Nephron progenitor cell (in vitro differentiated cells): ENCODE measurements at regions not wholly inside any gene's neighbourhood (a gene's known extent, or its start where the extent isn't known, plus 50 kb on each side); places are given as distances from the start of the nearest gene placed in this dataset.
"Not testable (repeated sequence)": the region's sequence is repeated elsewhere in the genome, so short reads cannot be mapped to it uniquely, and the experiment has no call there.

Experiments used
- DNase-seq: peaks from one replicate; pipeline ENCODE4 v3.0.0; 2021
- H3K27ac Mint-ChIP-seq: 2 replicates; pipeline ENCODE4 v1.8.0; 2021; ENCODE audit warnings: mild to moderate bottlenecking, moderate library complexity, mixed read lengths
- H3K27me3 Mint-ChIP-seq: 2 replicates; pipeline ENCODE4 v1.8.0; 2021; ENCODE audit warnings: mild to moderate bottlenecking, low read depth, mixed read lengths; ENCODE audit not compliant: poor library complexity
- H3K36me3 Mint-ChIP-seq: 2 replicates; pipeline ENCODE4 v1.8.0; 2021; ENCODE audit warnings: low read depth, mixed read lengths
- H3K4me1 Mint-ChIP-seq: 2 replicates; pipeline ENCODE4 v1.8.0; 2021; ENCODE audit warnings: mixed read lengths
- H3K4me3 Mint-ChIP-seq: 2 replicates; pipeline ENCODE4 v1.8.0; 2021; ENCODE audit warnings: mild to moderate bottlenecking, moderate library complexity, mixed read lengths
- H3K9me3 Mint-ChIP-seq: 2 replicates; pipeline ENCODE4 v1.8.0; 2021; ENCODE audit warnings: mild to moderate bottlenecking, moderate library complexity, mixed read lengths

DNA sequence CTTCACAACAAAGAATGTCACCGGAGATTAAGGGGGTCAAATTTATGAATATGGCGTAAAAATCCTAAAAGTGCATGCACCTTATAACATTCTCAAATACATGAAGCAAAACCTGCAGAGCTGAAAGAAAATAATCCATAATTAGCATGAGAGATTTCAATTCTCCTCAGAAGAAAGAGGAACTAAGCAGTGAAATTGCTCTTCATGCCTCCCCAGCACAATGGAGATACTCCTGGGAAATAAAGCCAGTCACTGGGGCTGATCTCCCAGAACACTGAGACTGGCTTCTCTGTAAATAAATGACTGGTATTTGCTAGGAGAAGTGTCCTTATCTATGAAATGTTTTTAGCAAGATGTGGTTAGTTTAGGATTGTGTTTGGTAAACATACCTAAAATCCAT is 68.1 kb downstream of the GOLGA6L6 start:
- not testable (repeated sequence) for H3K36me3 Mint-ChIP-seq

DNA sequence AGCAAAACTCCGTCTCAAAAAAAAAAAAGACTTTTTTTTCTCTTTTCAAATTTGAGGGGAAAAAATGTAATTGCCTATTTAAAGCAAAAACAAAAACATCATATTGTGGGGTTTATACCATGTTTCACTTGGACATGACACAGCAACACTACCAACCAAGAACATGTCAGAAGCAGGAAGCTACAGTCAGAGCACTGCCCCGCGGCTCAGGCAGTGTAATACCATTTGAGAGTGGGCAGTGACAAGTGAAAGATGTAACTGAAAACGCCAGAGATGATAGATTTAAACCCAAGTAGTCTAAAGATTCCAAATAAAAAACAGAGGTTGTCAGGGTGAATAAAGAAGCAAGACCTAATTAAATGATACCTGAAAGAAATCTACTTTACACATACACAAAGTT is 68.6 kb downstream of the GOLGA6L6 start:
- H3K9me3 Mint-ChIP-seq, H3K36me3 Mint-ChIP-seq, H3K4me1 Mint-ChIP-seq, H3K4me3 Mint-ChIP-seq, H3K27ac Mint-ChIP-seq, DNase-seq, H3K27me3 Mint-ChIP-seq: not testable (repeated sequence)

More for the DNA sequence above, 68.1 kb downstream of the GOLGA6L6 start:
- H3K4me3 Mint-ChIP-seq, H3K27me3 Mint-ChIP-seq, H3K27ac Mint-ChIP-seq, H3K9me3 Mint-ChIP-seq, H3K4me1 Mint-ChIP-seq, DNase-seq: not testable (repeated sequence)

DNA sequence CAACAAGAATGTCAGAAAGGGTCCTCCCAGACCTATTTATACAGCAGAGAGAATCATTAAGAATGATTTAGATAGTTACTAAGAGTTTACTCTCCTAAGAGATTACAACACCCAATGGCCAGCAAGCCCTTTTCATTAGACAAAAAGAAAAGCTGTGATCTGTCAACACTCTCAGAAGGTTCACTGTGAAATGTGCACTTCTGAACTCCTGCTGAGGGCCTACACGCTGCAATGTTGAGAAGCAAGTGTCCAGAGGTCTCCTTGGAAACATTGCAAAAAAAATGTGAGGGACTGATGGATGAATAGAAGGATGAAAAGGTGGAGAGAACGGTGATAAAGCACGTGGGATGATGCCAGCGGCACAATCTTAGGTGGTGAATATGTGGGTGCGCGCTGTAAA is 70.8 kb downstream of the GOLGA6L6 start:
- DNase-seq, H3K4me3 Mint-ChIP-seq, H3K27ac Mint-ChIP-seq, H3K9me3 Mint-ChIP-seq, H3K36me3 Mint-ChIP-seq, H3K27me3 Mint-ChIP-seq, H3K4me1 Mint-ChIP-seq: not testable (repeated sequence)

DNA sequence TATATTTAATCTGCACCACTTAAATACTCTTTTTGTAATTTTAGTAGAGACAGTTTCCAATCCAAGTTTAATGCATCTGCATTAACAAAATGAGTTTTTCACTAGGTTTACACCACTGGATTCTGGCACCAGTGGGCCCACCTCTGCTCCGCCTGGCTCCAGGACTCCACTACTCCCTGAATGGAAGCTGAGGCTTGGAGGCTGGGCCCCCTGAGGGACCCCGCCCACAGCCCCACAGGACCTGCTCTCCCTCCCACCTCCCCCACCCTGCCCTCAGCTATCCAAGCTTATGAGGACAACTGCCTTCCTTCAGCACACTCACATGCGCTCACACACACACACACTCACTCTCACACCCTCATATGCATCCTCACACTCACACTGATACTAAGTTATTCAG is 100.5 kb downstream of the GOLGA6L6 start:
- DNase-seq, H3K27me3 Mint-ChIP-seq, H3K4me1 Mint-ChIP-seq, H3K36me3 Mint-ChIP-seq, H3K27ac Mint-ChIP-seq, H3K9me3 Mint-ChIP-seq, H3K4me3 Mint-ChIP-seq: not testable (repeated sequence)

DNA sequence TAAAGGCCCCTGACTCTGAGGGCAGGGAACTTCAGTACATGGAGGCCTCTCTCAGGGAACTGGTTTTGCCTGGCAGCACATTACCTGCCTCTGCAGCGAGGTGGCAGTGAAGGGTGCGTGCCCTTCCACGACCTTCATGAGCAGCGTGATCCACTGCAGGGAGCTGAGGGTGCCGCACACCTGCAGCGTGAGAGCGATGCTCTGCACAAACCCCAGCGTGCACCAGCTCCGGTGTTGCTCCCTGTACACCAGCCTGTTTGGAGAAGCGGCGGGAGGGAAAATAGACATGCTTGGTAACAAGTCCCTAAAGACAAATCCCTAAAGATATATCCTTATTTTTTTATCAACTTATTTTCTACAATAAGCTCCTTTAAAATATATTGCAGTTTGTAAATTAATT is 101.2 kb downstream of the GOLGA6L6 start:
- H3K9me3 Mint-ChIP-seq, H3K27me3 Mint-ChIP-seq, H3K36me3 Mint-ChIP-seq, DNase-seq, H3K27ac Mint-ChIP-seq, H3K4me3 Mint-ChIP-seq, H3K4me1 Mint-ChIP-seq: not testable (repeated sequence)

DNA sequence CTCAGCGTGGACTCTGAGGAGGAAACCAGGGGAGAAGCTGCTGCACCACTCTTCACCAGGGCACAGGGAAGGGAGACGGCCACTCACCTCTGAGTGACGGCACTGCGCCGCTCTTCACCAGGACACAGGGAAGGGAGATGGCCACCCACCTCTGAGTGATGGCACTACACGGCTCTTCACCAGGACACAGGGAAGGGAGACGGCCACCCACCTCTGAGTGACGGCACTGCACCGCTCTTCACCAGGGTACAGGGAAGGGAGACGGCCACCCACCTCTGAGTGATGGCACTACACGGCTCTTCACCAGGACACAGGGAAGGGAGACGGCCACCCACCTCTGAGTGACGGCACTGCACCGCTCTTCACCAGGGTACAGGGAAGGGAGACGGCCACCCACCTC is 102.5 kb downstream of the GOLGA6L6 start:
- H3K27ac Mint-ChIP-seq, H3K4me1 Mint-ChIP-seq, H3K4me3 Mint-ChIP-seq, H3K27me3 Mint-ChIP-seq, DNase-seq, H3K9me3 Mint-ChIP-seq, H3K36me3 Mint-ChIP-seq: not testable (repeated sequence)

DNA sequence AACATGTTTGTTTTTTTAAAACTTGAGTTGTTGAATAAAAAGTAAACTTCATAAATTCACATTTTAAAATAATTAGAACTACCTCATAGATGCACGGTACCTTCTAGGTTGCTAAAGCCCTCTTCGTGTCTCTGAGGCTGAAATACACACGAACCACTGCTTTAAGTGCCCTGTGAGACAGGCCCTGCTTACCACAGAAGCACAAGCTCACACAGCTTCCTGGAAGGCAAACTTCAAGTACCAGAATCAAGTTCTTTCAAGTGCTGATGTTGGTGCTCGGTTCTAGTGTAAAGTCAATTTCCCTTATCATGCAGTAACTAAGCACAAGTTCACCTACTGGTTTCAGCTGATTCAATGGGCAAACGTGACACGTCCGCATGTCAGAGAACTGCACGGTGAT is 103.3 kb downstream of the GOLGA6L6 start:
- not testable (repeated sequence) for H3K4me3 Mint-ChIP-seq, H3K36me3 Mint-ChIP-seq, H3K4me1 Mint-ChIP-seq, H3K27me3 Mint-ChIP-seq, H3K9me3 Mint-ChIP-seq, DNase-seq, H3K27ac Mint-ChIP-seq

DNA sequence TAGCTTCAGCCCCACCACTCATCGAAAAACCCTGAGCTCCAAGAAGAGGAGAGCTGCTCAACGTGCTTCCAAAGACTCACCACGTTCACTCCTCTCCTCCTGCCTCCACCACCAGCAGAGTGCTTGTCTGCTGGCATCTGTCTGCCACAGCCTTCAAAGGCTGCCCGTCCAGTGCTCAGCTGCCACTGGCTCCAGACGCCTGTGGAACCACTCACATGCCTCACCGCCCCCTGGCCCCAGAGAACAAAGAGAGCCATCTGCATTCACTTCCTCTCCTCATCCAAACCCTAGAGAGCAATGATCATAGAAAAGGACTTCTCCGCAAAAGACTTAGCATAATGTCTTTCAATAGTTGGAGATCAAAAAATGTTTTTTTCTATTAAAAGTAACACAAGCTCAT is 108.1 kb downstream of the GOLGA6L6 start:
- not testable (repeated sequence) for H3K9me3 Mint-ChIP-seq, H3K27ac Mint-ChIP-seq, H3K4me1 Mint-ChIP-seq, H3K4me3 Mint-ChIP-seq, DNase-seq, H3K36me3 Mint-ChIP-seq, H3K27me3 Mint-ChIP-seq

DNA sequence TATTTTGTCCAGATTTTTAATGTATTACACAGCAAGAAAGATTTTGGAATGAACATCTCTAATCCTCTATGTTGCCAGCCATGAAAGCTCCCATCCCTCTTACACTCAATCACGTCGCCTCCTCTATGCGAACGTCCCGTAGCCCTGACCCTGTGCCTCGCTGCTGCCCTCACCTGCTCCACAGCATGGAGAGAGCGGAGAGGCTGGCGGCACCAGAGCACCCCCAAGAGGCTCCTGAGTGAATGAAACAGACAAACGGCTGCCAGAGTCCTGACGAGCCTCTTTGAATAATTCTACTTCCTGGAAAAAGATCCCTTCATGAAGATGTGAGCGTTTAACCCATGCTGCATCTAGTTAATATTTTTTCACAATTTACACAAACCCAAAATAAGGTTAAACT is 111.1 kb downstream of the GOLGA6L6 start:
- DNase-seq, H3K36me3 Mint-ChIP-seq, H3K27me3 Mint-ChIP-seq, H3K27ac Mint-ChIP-seq, H3K4me3 Mint-ChIP-seq, H3K9me3 Mint-ChIP-seq, H3K4me1 Mint-ChIP-seq: not testable (repeated sequence)

DNA sequence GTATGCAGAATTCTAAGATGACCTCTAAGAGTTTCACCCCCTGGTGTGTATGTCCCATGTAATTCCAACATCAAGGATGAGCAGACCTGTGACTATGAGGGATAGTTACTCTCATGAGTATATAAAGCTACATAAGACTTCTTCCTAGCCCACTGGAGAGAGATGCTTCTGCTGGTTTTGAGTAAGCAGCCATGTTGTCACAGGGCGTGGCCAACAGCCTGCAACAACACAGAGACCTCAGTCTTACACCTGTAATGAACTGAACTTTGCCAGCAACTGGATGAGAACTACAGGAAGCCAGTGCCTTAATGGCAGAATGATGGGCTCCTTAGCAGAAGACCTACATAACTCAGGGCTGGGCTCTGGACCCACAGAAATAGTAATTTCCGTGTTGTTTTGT is 120.9 kb downstream of the GOLGA6L6 start:
- H3K27me3 Mint-ChIP-seq, DNase-seq, H3K4me1 Mint-ChIP-seq, H3K36me3 Mint-ChIP-seq, H3K27ac Mint-ChIP-seq, H3K4me3 Mint-ChIP-seq: not testable (repeated sequence)
- peaks cover 32% of the 10 kb centered on the region for H3K9me3 Mint-ChIP-seq

DNA sequence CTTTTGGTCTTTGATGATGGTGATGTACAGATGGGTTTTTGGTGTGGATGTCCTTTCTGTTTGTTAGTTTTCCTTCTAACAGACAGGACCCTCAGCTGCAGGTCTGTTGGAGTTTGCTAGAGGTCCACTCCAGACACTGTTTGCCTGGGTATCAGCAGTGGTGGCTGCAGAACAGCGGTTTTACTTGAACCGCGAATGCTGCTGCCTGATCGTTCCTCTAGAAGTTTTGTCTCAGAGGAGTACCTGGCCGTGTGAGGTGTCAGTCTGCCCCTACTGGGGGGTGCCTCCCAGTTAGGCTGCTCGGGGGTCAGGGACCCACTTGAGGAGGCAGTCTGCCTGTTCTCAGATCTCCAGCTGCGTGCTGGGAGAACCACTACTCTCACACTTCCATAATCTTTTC is 125.0 kb downstream of the GOLGA6L6 start:
- not testable (repeated sequence) for H3K4me3 Mint-ChIP-seq, H3K4me1 Mint-ChIP-seq, H3K27ac Mint-ChIP-seq, H3K27me3 Mint-ChIP-seq, H3K36me3 Mint-ChIP-seq, DNase-seq
- peaks cover 70% of the 10 kb centered on the region for H3K9me3 Mint-ChIP-seq

DNA sequence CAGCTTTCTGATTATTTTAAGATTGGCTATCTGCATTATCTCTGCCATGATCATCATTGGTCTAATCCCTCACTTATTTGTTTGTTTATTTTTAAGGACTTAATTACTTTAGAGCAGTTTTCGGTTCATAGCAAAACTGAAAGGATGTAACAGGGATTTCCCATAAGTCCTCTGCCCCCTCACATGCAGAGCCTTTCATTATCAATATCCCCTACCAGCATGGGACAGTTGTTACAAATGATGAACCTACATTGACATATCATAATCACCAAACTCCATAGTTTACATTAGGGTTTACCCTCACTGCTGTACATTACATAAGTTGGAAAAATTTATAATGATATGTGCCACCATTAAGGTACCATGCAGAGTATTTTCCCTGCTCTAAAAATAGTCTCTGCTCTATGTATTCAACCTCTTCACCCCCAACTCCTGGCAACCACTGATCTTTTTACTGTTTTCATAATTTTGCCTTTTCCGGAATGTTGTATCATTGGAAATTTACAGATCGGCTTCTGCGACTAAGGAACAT is 131.9 kb downstream of the GOLGA6L6 start:
- DNase-seq, H3K27me3 Mint-ChIP-seq, H3K36me3 Mint-ChIP-seq, H3K27ac Mint-ChIP-seq, H3K4me1 Mint-ChIP-seq, H3K4me3 Mint-ChIP-seq: not testable (repeated sequence)
- peaks cover 39% of the 10 kb centered on the region for H3K9me3 Mint-ChIP-seq
